ENCODE measurements at regions not wholly inside any gene's neighbourhood (a gene's known extent, or its start where the extent isn't known, plus 50 kb on each side); places are given as distances from the start of the nearest gene placed in this dataset.

DNA sequence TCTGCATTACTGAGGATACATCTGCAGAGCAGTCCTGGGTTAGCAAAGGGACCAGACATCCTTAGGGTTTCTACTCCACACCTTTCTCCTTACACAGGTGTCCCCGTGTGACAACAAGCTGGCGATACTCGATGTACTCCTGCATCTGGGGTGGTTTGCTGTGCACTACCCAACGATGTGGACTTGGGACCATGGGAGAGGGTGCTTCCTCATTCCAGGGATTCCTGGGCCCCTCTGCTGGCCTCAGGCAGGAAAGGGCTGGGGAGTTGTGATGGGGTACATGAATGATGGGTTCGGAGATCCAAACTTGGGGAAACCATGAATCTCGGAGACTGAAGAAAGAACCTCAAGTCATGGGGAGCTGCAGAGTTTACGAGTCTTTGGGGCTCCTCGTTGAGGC lies 179.6 kb upstream of the GALNT17 start:
- H4K20me1 ChIP-seq (ENCODE audit: low read depth, low read length), result no peaks in the 10 kb centered on the region
- no peaks in the 10 kb centered on the region for H3K9me2 ChIP-seq (replicated peaks; ENCODE audit: insufficient read depth, low read length)
- H3K4me2 ChIP-seq (ENCODE audit: low read depth, low read length, poor library complexity, severe bottlenecking), result no peak overlapping the region
- H3K9ac ChIP-seq (ENCODE audit: low read length), result no peak overlapping the region
- no peak overlapping the region for H2AFZ ChIP-seq (ENCODE audit: low read depth, low read length, severe bottlenecking)
- H3K4me3 ChIP-seq (ENCODE audit: insufficient read depth, low read length, poor library complexity, severe bottlenecking), result no peak overlapping the region
- no peak overlapping the region for H3K27ac ChIP-seq (ENCODE audit: low read depth, low read length)
- H3F3A ChIP-seq (ENCODE audit: insufficient read depth), result no peaks in the 10 kb centered on the region
- H3K27me3 ChIP-seq (ENCODE audit: low read length), result no peaks in the 10 kb centered on the region
- H3K9me3 ChIP-seq (ENCODE audit: insufficient read depth, low read length), result peaks cover 5% of the 10 kb centered on the region; the same call in 1 of the 2 replicates
- TF ChIP-seq, protein P1, sequence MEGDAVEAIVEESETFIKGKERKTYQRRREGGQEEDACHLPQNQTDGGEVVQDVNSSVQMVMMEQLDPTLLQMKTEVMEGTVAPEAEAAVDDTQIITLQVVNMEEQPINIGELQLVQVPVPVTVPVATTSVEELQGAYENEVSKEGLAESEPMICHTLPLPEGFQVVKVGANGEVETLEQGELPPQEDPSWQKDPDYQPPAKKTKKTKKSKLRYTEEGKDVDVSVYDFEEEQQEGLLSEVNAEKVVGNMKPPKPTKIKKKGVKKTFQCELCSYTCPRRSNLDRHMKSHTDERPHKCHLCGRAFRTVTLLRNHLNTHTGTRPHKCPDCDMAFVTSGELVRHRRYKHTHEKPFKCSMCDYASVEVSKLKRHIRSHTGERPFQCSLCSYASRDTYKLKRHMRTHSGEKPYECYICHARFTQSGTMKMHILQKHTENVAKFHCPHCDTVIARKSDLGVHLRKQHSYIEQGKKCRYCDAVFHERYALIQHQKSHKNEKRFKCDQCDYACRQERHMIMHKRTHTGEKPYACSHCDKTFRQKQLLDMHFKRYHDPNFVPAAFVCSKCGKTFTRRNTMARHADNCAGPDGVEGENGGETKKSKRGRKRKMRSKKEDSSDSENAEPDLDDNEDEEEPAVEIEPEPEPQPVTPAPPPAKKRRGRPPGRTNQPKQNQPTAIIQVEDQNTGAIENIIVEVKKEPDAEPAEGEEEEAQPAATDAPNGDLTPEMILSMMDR (IDR thresholded peaks at IDR 0.05; ENCODE audit: insufficient read depth, low read length, poor library complexity, severe bottlenecking), result no peak
- TF ChIP-seq EZH2phosphoT487 (conservative IDR thresholded peaks at IDR 0.05; ENCODE audit: low read length), result no peak
- H3K79me2 ChIP-seq (ENCODE audit: insufficient read depth, low read length), result no peaks in the 10 kb centered on the region
- H3K36me3 ChIP-seq (ENCODE audit: low read length), result no peaks in the 10 kb centered on the region

DNA sequence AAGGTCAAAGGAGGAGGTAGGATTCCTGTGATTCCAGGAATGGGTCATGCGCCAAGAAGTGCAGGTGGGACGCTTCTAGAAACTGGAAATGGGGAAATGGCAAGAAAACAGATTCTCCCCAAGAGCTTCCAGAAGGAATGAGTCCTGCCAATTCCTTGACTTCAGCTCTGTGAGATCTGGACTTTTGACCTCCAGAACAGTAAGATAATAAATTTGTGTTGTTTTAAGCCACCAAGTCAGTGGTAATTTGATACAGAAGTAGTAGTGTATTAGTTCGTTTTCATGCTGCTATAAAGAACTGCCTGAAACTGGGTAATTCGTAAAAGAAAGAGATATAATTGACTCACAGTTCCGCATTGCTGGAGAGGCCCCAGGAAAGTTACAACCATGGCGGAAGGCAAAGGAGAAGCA lies 178.6 kb upstream of the GALNT17 start:
- Histone ChIP-seq H3K27me3 (ENCODE audit: low read length) (no peaks in the 10 kb centered on the region), H3K9me2 (replicated peaks; ENCODE audit: insufficient read depth, low read length) (no peaks in the 10 kb centered on the region), H3K4me3 (ENCODE audit: insufficient read depth, low read length, poor library complexity, severe bottlenecking) (no peak overlapping the region), H2AFZ (ENCODE audit: low read depth, low read length, severe bottlenecking) (no peak overlapping the region), H3K36me3 (ENCODE audit: low read length) (no peaks in the 10 kb centered on the region), H3K4me2 (ENCODE audit: low read depth, low read length, poor library complexity, severe bottlenecking) (no peak overlapping the region), H3K9ac (ENCODE audit: low read length) (no peak overlapping the region), H3F3A (ENCODE audit: insufficient read depth) (no peaks in the 10 kb centered on the region), H3K27ac (ENCODE audit: low read depth, low read length) (no peak overlapping the region), H4K20me1 (ENCODE audit: low read depth, low read length) (no peaks in the 10 kb centered on the region), H3K79me2 (ENCODE audit: insufficient read depth, low read length) (no peaks in the 10 kb centered on the region), H3K9me3 (ENCODE audit: insufficient read depth, low read length) (peaks cover 5% of the 10 kb centered on the region; the same call in 1 of the 2 replicates)
- no peak for TF ChIP-seq EZH2phosphoT487 (conservative IDR thresholded peaks at IDR 0.05; ENCODE audit: low read length)
- TF ChIP-seq, protein P1 (IDR thresholded peaks at IDR 0.05; ENCODE audit: insufficient read depth, low read length, poor library complexity, severe bottlenecking), result no peak

DNA sequence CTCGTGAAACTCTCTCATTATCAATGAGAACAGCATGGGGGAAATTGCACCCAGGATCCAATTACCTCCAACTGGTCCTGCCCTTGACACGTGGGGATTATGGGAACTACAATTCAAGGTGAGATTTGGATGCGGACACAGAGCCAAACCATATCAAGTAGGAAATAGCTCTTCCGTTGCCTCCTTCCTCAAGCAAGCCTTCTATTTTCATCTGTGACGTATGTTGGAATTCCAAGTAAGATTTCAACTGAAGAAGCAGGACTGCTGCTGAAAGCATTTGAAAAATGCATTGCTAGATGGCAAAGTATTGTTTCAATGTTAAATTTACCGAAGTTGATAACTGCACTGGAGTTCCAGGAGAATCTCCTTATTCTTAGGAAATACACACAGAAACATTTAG lies 178.1 kb upstream of the GALNT17 start:
- no peaks in the 10 kb centered on the region for H4K20me1 ChIP-seq (ENCODE audit: low read depth, low read length)
- no peak overlapping the region for H3K4me2 ChIP-seq (ENCODE audit: low read depth, low read length, poor library complexity, severe bottlenecking)
- H3K79me2 ChIP-seq (ENCODE audit: insufficient read depth, low read length), result no peaks in the 10 kb centered on the region
- no peak overlapping the region for H2AFZ ChIP-seq (ENCODE audit: low read depth, low read length, severe bottlenecking)
- H3K9ac ChIP-seq (ENCODE audit: low read length), result no peak overlapping the region
- no peaks in the 10 kb centered on the region for H3F3A ChIP-seq (ENCODE audit: insufficient read depth)
- no peak for TF ChIP-seq EZH2phosphoT487 (conservative IDR thresholded peaks at IDR 0.05; ENCODE audit: low read length)
- TF ChIP-seq, protein P1 (IDR thresholded peaks at IDR 0.05; ENCODE audit: insufficient read depth, low read length, poor library complexity, severe bottlenecking), result no peak
- no peaks in the 10 kb centered on the region for H3K36me3 ChIP-seq (ENCODE audit: low read length)
- no peak overlapping the region for H3K27ac ChIP-seq (ENCODE audit: low read depth, low read length)
- H3K9me3 ChIP-seq (ENCODE audit: insufficient read depth, low read length), result peaks cover 5% of the 10 kb centered on the region; the same call in 1 of the 2 replicates
- no peak overlapping the region for H3K4me3 ChIP-seq (ENCODE audit: insufficient read depth, low read length, poor library complexity, severe bottlenecking)
- no peaks in the 10 kb centered on the region for H3K9me2 ChIP-seq (replicated peaks; ENCODE audit: insufficient read depth, low read length)
- H3K27me3 ChIP-seq (ENCODE audit: low read length), result no peaks in the 10 kb centered on the region
